A549 (cell line): ENCODE measurements at regions not wholly inside any gene's neighbourhood (a gene's known extent, or its start where the extent isn't known, plus 50 kb on each side); places are given as distances from the start of the nearest gene placed in this dataset.

Source experiments
- ATAC-seq, 2 experiments: fragments of 200-7000 bp in 1 of 2; fragments of >200 bp in 1 of 2; cut with Nextera tagmentation in 1 of 2; cut with Tn5 transposase in 1 of 2; 3 replicates each; pipeline versions ENCODE4 v1.8.0 to v1.9.1; 2018 to 2020; ENCODE audit warnings: mild to moderate bottlenecking in 1 of 2, moderate library complexity in 1 of 2
- CTCF ChIA-PET: fragments of 300-600 bp; sonication (Branson Sonifier 250); formaldehyde crosslinking; extraction: SDS; loops from one replicate; lab custom pipeline; 2021; ENCODE audit warnings: antibody characterized with exemption, inconsistent platforms; lab: Yijun Ruan, JAX
- POLR2A ChIA-PET: fragments of 350-600 bp; formaldehyde crosslinking; extraction: SDS; loops from one replicate; lab custom pipeline; 2021; ENCODE audit warnings: antibody characterized with exemption, inconsistent platforms; lab: Yijun Ruan, JAX
- DNase-seq, 2 experiments: peaks; one replicate each; pipeline versions ENCODE4 v3.0.0 to v3.0.0-alpha.2; 2011 to 2016; ENCODE audit warnings: low read depth in 1 of 2, low spot score in 1 of 2
- FAIRE-seq: peaks from 2 replicates; lab custom pipeline; 2011; peaks lifted over from hg19 to GRCh38; lab: Jason Lieb, UNC
- H3K27ac ChIP-seq, 2 experiments: fragments of >200 bp; sonication (Bioruptor Twin); formaldehyde crosslinking; 3 replicates each; pipeline ENCODE4 v1.5.1; 2016 to 2017
- H3K4me1 ChIP-seq: fragments of >200 bp; sonication (Bioruptor Twin); formaldehyde crosslinking; 3 replicates; pipeline ENCODE4 v1.6.1; 2016
- H3K4me2 ChIP-seq: fragments of >200 bp; sonication (Bioruptor Twin); formaldehyde crosslinking; 3 replicates; pipeline ENCODE4 v1.6.1; 2016
- H3K4me3 ChIP-seq: fragments of >200 bp; sonication (Bioruptor Twin); formaldehyde crosslinking; 3 replicates; pipeline ENCODE4 v1.5.1; 2016
- H3K9me3 ChIP-seq: fragments of >200 bp; sonication (Bioruptor Twin); formaldehyde crosslinking; 3 replicates; pipeline ENCODE4 v1.6.1; 2016
- ATOH8 ChIP-seq: fragments of 250-450 bp; sonication (Bioruptor Pico); IDR thresholded peaks from 2 replicates; pipeline ENCODE4 v1.5.0; 2020; ENCODE audit warnings: low read depth, mild to moderate bottlenecking, moderate library complexity
- CHD4 ChIP-seq: fragments of 200-600 bp; sonication (generic); IDR thresholded peaks from 2 replicates; pipeline ENCODE4 v1.6.1; 2016; ENCODE audit warnings: antibody characterized with exemption, mild to moderate bottlenecking, borderline replicate concordance
- CTCF ChIP-seq: fragments of >200 bp; sonication (Bioruptor Twin); formaldehyde crosslinking; IDR thresholded peaks from 3 replicates; pipeline ENCODE4 v1.5.1; 2016
- EHF ChIP-seq: fragments of 250-450 bp; sonication (Bioruptor Pico); IDR thresholded peaks from 2 replicates; pipeline ENCODE4 v1.5.0; 2020; ENCODE audit warnings: mild to moderate bottlenecking
- EP300 ChIP-seq, 2 experiments: fragments of >200 bp; sonication (Bioruptor Twin); formaldehyde crosslinking; IDR thresholded peaks; 2 replicates in 1 of 2; 3 replicates in 1 of 2; pipeline ENCODE4 v1.6.1; 2016 to 2017
- FOSB ChIP-seq: fragments of 250-450 bp; sonication (Bioruptor Pico); IDR thresholded peaks from 2 replicates; pipeline ENCODE4 v1.5.0; 2020; ENCODE audit warnings: mild to moderate bottlenecking, moderate library complexity
- HDAC2 ChIP-seq: fragments of 200-600 bp; sonication (generic); IDR thresholded peaks from 2 replicates; pipeline ENCODE4 v1.6.1; 2016
- HEYL ChIP-seq: fragments of 250-450 bp; sonication (Bioruptor Pico); IDR thresholded peaks from 2 replicates; pipeline ENCODE4 v1.8.0; 2021; ENCODE audit warnings: mild to moderate bottlenecking, moderate library complexity
- HOXB13 ChIP-seq: fragments of 250-450 bp; sonication (Bioruptor Pico); IDR thresholded peaks from 2 replicates; pipeline ENCODE4 v1.5.0; 2020; ENCODE audit warnings: low read depth, mild to moderate bottlenecking, moderate library complexity
- HOXB5 ChIP-seq: fragments of 250-450 bp; sonication (Bioruptor Pico); IDR thresholded peaks from 2 replicates; pipeline ENCODE4 v1.5.0; 2020; ENCODE audit warnings: mild to moderate bottlenecking, moderate library complexity
- KDM5A ChIP-seq: fragments of 200-600 bp; sonication (generic); IDR thresholded peaks from 2 replicates; pipeline ENCODE4 v1.6.1; 2016; ENCODE audit warnings: antibody characterized with exemption, mild to moderate bottlenecking
- MAZ ChIP-seq: fragments of 150-350 bp; IDR thresholded peaks from 2 replicates; pipeline ENCODE4 v1.6.1; 2014; ENCODE audit warnings: antibody characterized with exemption, low read depth, low read length, borderline replicate concordance
- NR3C1 ChIP-seq: fragments of >200 bp; sonication (Bioruptor Twin); formaldehyde crosslinking; IDR thresholded peaks from 3 replicates; pipeline ENCODE4 v1.6.1; 2017
- PHF8 ChIP-seq: fragments of 200-600 bp; sonication (generic); IDR thresholded peaks from 2 replicates; pipeline ENCODE4 v1.6.1; 2016; ENCODE audit warnings: low read depth, mild to moderate bottlenecking, antibody characterized with exemption, moderate library complexity, borderline replicate concordance
- RAD21 ChIP-seq, 2 experiments: fragments of >200 bp in 1 of 2; sonication (Bioruptor Twin) in 1 of 2; formaldehyde crosslinking in 1 of 2; IDR thresholded peaks in 1 of 2; conservative IDR thresholded peaks in 1 of 2; 2 replicates in 1 of 2; 3 replicates in 1 of 2; pipeline ENCODE4 v1.6.1; 2012 to 2018; ENCODE audit warnings: inconsistent platforms in 1 of 2
- RFX5 ChIP-seq: fragments of 450-650 bp; IDR thresholded peaks from 2 replicates; pipeline ENCODE4 v1.7.1; 2014; ENCODE audit warnings: antibody characterized with exemption, mild to moderate bottlenecking, moderate library complexity
- RNF2 ChIP-seq: fragments of 200-600 bp; sonication (generic); IDR thresholded peaks from 2 replicates; pipeline ENCODE4 v1.6.1; 2016; ENCODE audit warnings: low read depth, mild to moderate bottlenecking, antibody characterized with exemption, moderate library complexity, borderline replicate concordance
- SMC3 ChIP-seq: fragments of >200 bp; sonication (Bioruptor Twin); formaldehyde crosslinking; IDR thresholded peaks from 3 replicates; pipeline ENCODE4 v1.6.1; 2018; ENCODE audit warnings: inconsistent platforms
- SREBF2 ChIP-seq: fragments of 450-650 bp; IDR thresholded peaks from 2 replicates; pipeline ENCODE4 v1.6.1; 2014; ENCODE audit warnings: mild to moderate bottlenecking, moderate library complexity
- TP53 ChIP-seq: fragments of 250-450 bp; sonication (Bioruptor Pico); IDR thresholded peaks from 2 replicates; pipeline ENCODE4 v1.5.0; 2021; ENCODE audit warnings: mild to moderate bottlenecking, moderate library complexity
- ZFP36 ChIP-seq: fragments of 450-650 bp; IDR thresholded peaks from 2 replicates; pipeline ENCODE4 v1.6.1; 2014; ENCODE audit warnings: borderline replicate concordance; ENCODE audit not compliant: partially characterized antibody
- ZSCAN20 ChIP-seq: fragments of 250-450 bp; sonication (Bioruptor Pico); IDR thresholded peaks from 2 replicates; pipeline ENCODE4 v1.8.0; 2022; ENCODE audit warnings: mild to moderate bottlenecking, moderate library complexity
- WGBS: methylation state at CpG from one replicate; pipeline ENCODE4 v1.1.6; 2017; ENCODE audit errors: missing lambda C conversion rate; 5-methylcytosine and 5-hydroxymethylcytosine counted together
- TF ChIP-seq, protein P1 (sequence below): fragments of 250-450 bp; sonication (Bioruptor Pico); IDR thresholded peaks from 2 replicates; pipeline ENCODE4 v1.5.0; 2021; ENCODE audit warnings: mild to moderate bottlenecking, moderate library complexity, borderline replicate concordance

GRCh38 chr14:76710056-76711010, 50.9 kb upstream of the VASH1 start:
- 19% methylated on average over 13 of the region's 13 CpGs for WGBS
- ATAC-seq (peak; percentile 67 to 80; a peak in 4 of 6 replicates), DNase-seq (peak; percentile 44 to 50), FAIRE-seq (no peak)
- Histone ChIP-seq H3K27ac (no peak overlapping the region), H3K4me1 (no peaks in the 10 kb centered on the region), H3K4me3 (no peak overlapping the region), H3K4me2 (no peak overlapping the region), H3K9me3 (no peaks in the 10 kb centered on the region)
- TF ChIP-seq, protein P1, sequence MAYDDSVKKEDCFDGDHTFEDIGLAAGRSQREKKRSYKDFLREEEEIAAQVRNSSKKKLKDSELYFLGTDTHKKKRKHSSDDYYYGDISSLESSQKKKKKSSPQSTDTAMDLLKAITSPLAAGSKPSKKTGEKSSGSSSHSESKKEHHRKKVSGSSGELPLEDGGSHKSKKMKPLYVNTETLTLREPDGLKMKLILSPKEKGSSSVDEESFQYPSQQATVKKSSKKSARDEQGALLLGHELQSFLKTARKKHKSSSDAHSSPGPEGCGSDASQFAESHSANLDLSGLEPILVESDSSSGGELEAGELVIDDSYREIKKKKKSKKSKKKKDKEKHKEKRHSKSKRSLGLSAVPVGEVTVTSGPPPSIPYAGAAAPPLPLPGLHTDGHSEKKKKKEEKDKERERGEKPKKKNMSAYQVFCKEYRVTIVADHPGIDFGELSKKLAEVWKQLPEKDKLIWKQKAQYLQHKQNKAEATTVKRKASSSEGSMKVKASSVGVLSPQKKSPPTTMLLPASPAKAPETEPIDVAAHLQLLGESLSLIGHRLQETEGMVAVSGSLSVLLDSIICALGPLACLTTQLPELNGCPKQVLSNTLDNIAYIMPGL (CRISPR knock-in tag) = no peak
- TF ChIP-seq RAD21 (conservative IDR thresholded peaks at IDR 0.05 in 1 of 2, IDR thresholded peaks at IDR 0.05 in 1 of 2) (peak; percentile 63 to 68), RFX5 (no peak), TP53 (CRISPR knock-in tag) (no peak), HEYL (CRISPR knock-in tag) (no peak), ZSCAN20 (CRISPR knock-in tag) (no peak), ATOH8 (CRISPR knock-in tag) (no peak), ZFP36 (no peak), SMC3 (peak; percentile 55), HOXB5 (CRISPR knock-in tag) (no peak), EHF (CRISPR knock-in tag) (no peak), PHF8 (no peak), MAZ (no peak), SREBF2 (no peak), KDM5A (no peak), EP300 (IDR thresholded peaks at IDR 0.05) (no peak), HDAC2 (no peak), CTCF (peak; percentile 78), RNF2 (no peak), CHD4 (no peak), FOSB (CRISPR knock-in tag) (no peak), HOXB13 (CRISPR knock-in tag) (no peak), NR3C1 (no peak)
- ChIA-PET POLR2A (no interaction called here), CTCF (interaction anchor here (0.6 to 9.8 kb wide), 47 partner anchors 9 to 758 kb away, joined by 3 to 87 read pairs (median 4); partner anchors contain the start of genes ANGEL1 and VASH1)
